HCT116 (cell line): ENCODE measurements at regions not wholly inside any gene's neighbourhood (a gene's known extent, or its start where the extent isn't known, plus 50 kb on each side); places are given as distances from the start of the nearest gene placed in this dataset.

Source experiments
- ATAC-seq: fragments of 200-7000 bp; cut with Tn5 transposase; 2 replicates; pipeline ENCODE4 v1.9.1; 2020; ENCODE audit warnings: mild to moderate bottlenecking, moderate library complexity
- BruUV-seq: library from RNA; stranded (reverse); fragments of 400-500 nt; replicated peaks from 2 replicates; lab custom pipeline; 2021; lab: Mats Ljungman, UMichigan
- CTCF ChIA-PET: fragments of 300-600 bp; sonication (Branson Sonifier 250); formaldehyde crosslinking; loops from one replicate; lab custom pipeline; 2021; ENCODE audit warnings: antibody characterized with exemption; lab: Charles Lee
- POLR2A ChIA-PET: fragments of 300-600, 350-600 bp; sonication (Branson Sonifier 250); formaldehyde crosslinking; loops from one replicate; lab custom pipeline; 2021; ENCODE audit warnings: antibody characterized with exemption; lab: Charles Lee
- RAD21 ChIA-PET, 2 experiments: fragments of 300-600 bp; sonication (Branson Sonifier 250); formaldehyde crosslinking; loops; one replicate each; lab custom pipeline; 2023; ENCODE audit warnings: low total read pairs in 2 of 2; ENCODE audit not compliant: uncharacterized antibody in 2 of 2, unreplicated experiment in 2 of 2, low non-redundant PET in 1 of 2; lab: Charles Lee
- DNase-seq: peaks from one replicate; pipeline ENCODE4 v3.0.0-alpha.2; 2010; ENCODE audit warnings: low read depth, low spot score
- H2AFZ ChIP-seq: fragments of 200-600 bp; shearing (Covaris generic), sonication (generic); 2 replicates; pipeline ENCODE4 v1.6.1; 2017; ENCODE audit warnings: low read depth, mixed run types, mixed read lengths, antibody characterized with exemption, low read length; ENCODE audit not compliant: poor library complexity, severe bottlenecking
- H3K27ac ChIP-seq: 2 replicates; pipeline ENCODE4 v1.5.1; 2012; ENCODE audit warnings: low read depth, low read length
- H3K27me3 ChIP-seq: fragments of 200-600 bp; sonication (generic); 2 replicates; pipeline ENCODE4 v1.6.1; 2016; ENCODE audit warnings: mixed run types, low read length, mixed read lengths; ENCODE audit not compliant: insufficient read depth
- H3K36me3 ChIP-seq, 2 experiments: fragments of 200-500 bp in 1 of 2; fragments of 200-600 bp in 1 of 2; sonication (Bioruptor generic) in 1 of 2; sonication (generic) in 1 of 2; 2 replicates each; pipeline versions ENCODE4 v1.5.1 to v1.6.1; 2014 to 2016; ENCODE audit warnings: low read length in 2 of 2, inconsistent platforms in 1 of 2, mixed read lengths in 1 of 2, mixed run types in 1 of 2; ENCODE audit not compliant: insufficient read depth in 2 of 2, control insufficient read depth in 1 of 2
- H3K4me1 ChIP-seq, 2 experiments: fragments of 200-600 bp in 1 of 2; sonication (generic) in 1 of 2; 2 replicates each; pipeline versions ENCODE4 v1.5.1 to v1.6.1; 2012 to 2017; ENCODE audit warnings: low read length in 2 of 2, inconsistent platforms in 1 of 2, mild to moderate bottlenecking in 1 of 2, mixed read lengths in 1 of 2, mixed run types in 1 of 2, moderate library complexity in 1 of 2; ENCODE audit not compliant: insufficient read depth in 2 of 2, control insufficient read depth in 1 of 2
- H3K4me2 ChIP-seq: fragments of 200-600 bp; sonication (generic); 2 replicates; pipeline ENCODE4 v1.6.1; 2017; ENCODE audit warnings: mixed run types, low read length, mixed read lengths
- H3K4me3 ChIP-seq, 2 experiments: fragments of 200-600 bp in 1 of 2; sonication (generic) in 1 of 2; replicated peaks in 1 of 2; 2 replicates each; pipeline ENCODE4 v1.5.1; 2011 to 2016; ENCODE audit warnings: low read length in 2 of 2, control low read depth in 1 of 2, low read depth in 1 of 2, mild to moderate bottlenecking in 1 of 2, mixed read lengths in 1 of 2, mixed run types in 1 of 2
- H3K79me2 ChIP-seq: fragments of 200-600 bp; sonication (generic); 2 replicates; pipeline ENCODE4 v1.6.1; 2017; ENCODE audit warnings: mild to moderate bottlenecking, mixed run types, low read length, moderate library complexity, mixed read lengths; ENCODE audit not compliant: insufficient read depth
- H3K9ac ChIP-seq: fragments of 200-600 bp; sonication (generic); 2 replicates; pipeline ENCODE4 v1.6.1; 2016; ENCODE audit warnings: low read length, mixed read lengths
- H3K9me2 ChIP-seq: fragments of 200-600 bp; sonication (generic), shearing (Covaris generic); 2 replicates; pipeline ENCODE4 v1.6.1; 2017; ENCODE audit warnings: mixed run types, mild to moderate bottlenecking, moderate library complexity; ENCODE audit not compliant: insufficient read depth
- H3K9me3 ChIP-seq, 2 experiments: fragments of 200-500 bp in 1 of 2; fragments of 200-600 bp in 1 of 2; sonication (Bioruptor generic) in 1 of 2; sonication (generic) in 1 of 2; 2 replicates each; pipeline ENCODE4 v1.6.1; 2014 to 2017; ENCODE audit warnings: low read length in 2 of 2, mixed read lengths in 2 of 2, inconsistent platforms in 1 of 2, low read depth in 1 of 2, mild to moderate bottlenecking in 1 of 2, mixed run types in 1 of 2, moderate library complexity in 1 of 2; ENCODE audit not compliant: control insufficient read depth in 1 of 2, insufficient read depth in 1 of 2
- H4K20me1 ChIP-seq: fragments of 200-600 bp; sonication (generic), shearing (Covaris generic); 2 replicates; pipeline ENCODE4 v1.6.1; 2017; ENCODE audit warnings: mixed run types, mild to moderate bottlenecking, moderate library complexity; ENCODE audit not compliant: insufficient read depth
- CBX3 ChIP-seq: IDR thresholded peaks from 2 replicates; pipeline ENCODE4 v1.6.1; 2012; ENCODE audit warnings: low read depth
- CEBPB ChIP-seq: IDR thresholded peaks from 2 replicates; pipeline ENCODE4 v1.6.1; 2012; ENCODE audit warnings: low read depth
- EZH2 ChIP-seq: fragments of 200-600 bp; sonication (generic); IDR thresholded peaks from 2 replicates; pipeline ENCODE4 v1.6.1; 2017; ENCODE audit warnings: antibody characterized with exemption, mixed run types
- EZH2phosphoT487 ChIP-seq: fragments of 200-600 bp; IDR thresholded peaks from 2 replicates; pipeline ENCODE4 v1.6.1; 2018; ENCODE audit warnings: antibody characterized with exemption, borderline replicate concordance
- FOSL1 ChIP-seq: IDR thresholded peaks from 2 replicates; pipeline ENCODE4 v1.6.1; 2012; ENCODE audit warnings: low read depth
- JUND ChIP-seq: IDR thresholded peaks from 2 replicates; pipeline ENCODE4 v1.6.1; 2012
- POLR2A ChIP-seq: IDR thresholded peaks from 2 replicates; pipeline ENCODE4 v1.7.0; 2011; ENCODE audit warnings: borderline replicate concordance; ENCODE audit not compliant: insufficient read depth, insufficient read length; ENCODE audit errors: extremely low read depth
- POLR2AphosphoS5 ChIP-seq: IDR thresholded peaks from 2 replicates; pipeline ENCODE4 v1.6.1; 2011; ENCODE audit warnings: mild to moderate bottlenecking, low read depth, low read length, moderate library complexity
- RAD21 ChIP-seq: IDR thresholded peaks from 2 replicates; pipeline ENCODE4 v1.6.1; 2012; ENCODE audit warnings: low read depth, mild to moderate bottlenecking
- SIN3A ChIP-seq: IDR thresholded peaks from 2 replicates; pipeline ENCODE4 v1.6.1; 2012; ENCODE audit warnings: low read depth
- SP1 ChIP-seq: IDR thresholded peaks from 2 replicates; pipeline ENCODE4 v1.6.1; 2012; ENCODE audit warnings: low read depth
- SRF ChIP-seq: IDR thresholded peaks from 2 replicates; pipeline ENCODE4 v1.6.1; 2012; ENCODE audit warnings: low read depth
- TCF7L2 ChIP-seq: IDR thresholded peaks from 2 replicates; pipeline ENCODE4 v1.7.0; 2011; ENCODE audit warnings: borderline replicate concordance, inconsistent platforms; ENCODE audit not compliant: insufficient read depth, insufficient read length; ENCODE audit errors: extremely low read depth
- YY1 ChIP-seq: IDR thresholded peaks from 2 replicates; pipeline ENCODE4 v1.6.1; 2011; ENCODE audit warnings: low read length, low read depth, moderate library complexity, mild to moderate bottlenecking; ENCODE audit not compliant: insufficient replicate concordance; ENCODE audit errors: extremely low read depth
- ZFX ChIP-seq: fragments of 450-650 bp; IDR thresholded peaks from 2 replicates; pipeline ENCODE4 v1.6.1; 2017
- ZNF274 ChIP-seq: fragments of 200-500 bp; sonication (Bioruptor generic); IDR thresholded peaks from 2 replicates; pipeline ENCODE4 v1.6.1; 2014; ENCODE audit warnings: mild to moderate bottlenecking, low read depth, low read length, inconsistent platforms
- intact Hi-C: fragments of 100-400 bp; cut with micrococcal nuclease; formaldehyde crosslinking; loops from 2 replicates; pipeline ENCODE4 v1.10.0; 2022
- TF ChIP-seq, protein P1 (sequence below): IDR thresholded peaks from 2 replicates; pipeline ENCODE4 v1.6.1; 2011; ENCODE audit warnings: mild to moderate bottlenecking, low read length, moderate library complexity; ENCODE audit not compliant: insufficient replicate concordance; ENCODE audit errors: extremely low read depth

GRCh38 chr6:21798468-21798867 lies 204.9 kb downstream of the SOX4 start:
- POLR2A ChIA-PET, result no interaction called here
- intact Hi-C loops, result no loop called here
- Histone ChIP-seq H3K9me3 (no peaks in the 10 kb centered on the region), H3K27me3 (no peaks in the 10 kb centered on the region), H3K27ac (no peak overlapping the region), H3K9ac (no peak overlapping the region), H3K4me2 (no peak overlapping the region), H2AFZ (no peak overlapping the region), H3K79me2 (no peaks in the 10 kb centered on the region), H4K20me1 (no peaks in the 10 kb centered on the region), H3K4me1 (no peaks in the 10 kb centered on the region), H3K9me2 (no peaks in the 10 kb centered on the region), H3K36me3 (no peaks in the 10 kb centered on the region), H3K4me3 (no peak overlapping the region)
- DNase-seq (no peak), ATAC-seq (no peak)
- TF ChIP-seq YY1 (no peak), CEBPB (no peak), EZH2 (no peak), SRF (no peak), CBX3 (no peak), POLR2A (no peak), ZNF274 (no peak), FOSL1 (no peak), RAD21 (no peak), ZFX (no peak), EZH2phosphoT487 (no peak), SIN3A (no peak), SP1 (no peak), POLR2AphosphoS5 (no peak), TCF7L2 (no peak), JUND (no peak)
- TF ChIP-seq, protein P1, sequence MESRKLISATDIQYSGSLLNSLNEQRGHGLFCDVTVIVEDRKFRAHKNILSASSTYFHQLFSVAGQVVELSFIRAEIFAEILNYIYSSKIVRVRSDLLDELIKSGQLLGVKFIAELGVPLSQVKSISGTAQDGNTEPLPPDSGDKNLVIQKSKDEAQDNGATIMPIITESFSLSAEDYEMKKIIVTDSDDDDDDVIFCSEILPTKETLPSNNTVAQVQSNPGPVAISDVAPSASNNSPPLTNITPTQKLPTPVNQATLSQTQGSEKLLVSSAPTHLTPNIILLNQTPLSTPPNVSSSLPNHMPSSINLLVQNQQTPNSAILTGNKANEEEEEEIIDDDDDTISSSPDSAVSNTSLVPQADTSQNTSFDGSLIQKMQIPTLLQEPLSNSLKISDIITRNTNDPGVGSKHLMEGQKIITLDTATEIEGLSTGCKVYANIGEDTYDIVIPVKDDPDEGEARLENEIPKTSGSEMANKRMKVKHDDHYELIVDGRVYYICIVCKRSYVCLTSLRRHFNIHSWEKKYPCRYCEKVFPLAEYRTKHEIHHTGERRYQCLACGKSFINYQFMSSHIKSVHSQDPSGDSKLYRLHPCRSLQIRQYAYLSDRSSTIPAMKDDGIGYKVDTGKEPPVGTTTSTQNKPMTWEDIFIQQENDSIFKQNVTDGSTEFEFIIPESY, result no peak
- CTCF ChIA-PET, result interaction anchor here (1.2 kb wide), 1 partner anchor 9 kb away, joined by 3 read pairs; no protein-coding TSS in a partner anchor
- RAD21 ChIA-PET, result no interaction called here
- no TSS peak for BruUV-seq
